ENCODE measurements at regions not wholly inside any gene's neighbourhood (a gene's known extent, or its start where the extent isn't known, plus 50 kb on each side); places are given as distances from the start of the nearest gene placed in this dataset.
"Not testable (repeated sequence)": the region's sequence is repeated elsewhere in the genome, so short reads cannot be mapped to it uniquely, and the experiment has no call there.

DNA sequence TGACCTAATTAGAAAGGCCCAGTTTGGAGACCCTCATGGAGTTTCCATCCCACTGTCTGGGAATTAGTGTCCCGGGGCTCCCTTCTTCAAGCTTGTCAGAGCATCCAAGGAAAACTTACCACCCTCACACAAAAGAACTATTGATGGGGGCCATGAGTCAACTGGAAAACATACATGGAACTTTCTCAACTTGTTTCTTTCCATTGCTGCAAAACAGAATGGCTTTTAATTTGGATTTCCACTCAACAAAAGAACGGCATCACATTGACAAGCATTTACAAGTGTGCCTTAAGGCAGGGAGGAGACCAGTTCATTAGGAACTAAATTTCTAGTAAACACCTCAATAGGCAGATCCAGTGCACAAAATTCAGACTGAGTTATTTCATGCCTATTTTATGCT is 289.1 kb upstream of the PREP start:
- no peaks in the 10 kb centered on the region for H3K36me3 Mint-ChIP-seq
- peaks cover 13% of the 10 kb centered on the region for H3K27me3 Mint-ChIP-seq
- no peak overlapping the region for H3K4me3 Mint-ChIP-seq

DNA sequence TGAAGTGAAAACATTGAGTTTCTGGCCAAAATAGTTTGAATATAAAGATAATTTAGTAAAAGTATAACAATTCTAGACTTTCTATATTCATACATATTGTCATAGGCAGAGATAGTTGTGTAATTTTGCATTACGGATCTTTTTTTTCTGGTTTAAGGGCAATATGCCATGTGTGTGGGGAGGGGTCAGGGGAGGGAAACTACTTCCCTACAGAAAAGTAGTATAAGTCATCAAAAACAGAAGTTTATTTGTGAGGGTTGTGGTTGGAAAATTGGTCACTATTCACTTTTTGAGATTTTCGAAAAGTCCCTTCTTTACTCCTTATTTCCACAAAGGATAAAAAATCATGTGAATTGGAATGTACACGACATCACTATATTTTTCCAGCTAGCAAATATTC is 288.2 kb upstream of the PREP start:
- Mint-ChIP-seq H3K4me1 (no peaks in the 10 kb centered on the region), H3K4me3 (no peak overlapping the region), H3K27ac (no peak overlapping the region), H3K27me3 (peaks cover 15% of the 10 kb centered on the region), H3K36me3 (no peaks in the 10 kb centered on the region), H3K9me3 (peaks cover 24% of the 10 kb centered on the region)
- no peak for DNase-seq
- CTCF ChIA-PET = no interaction called here

More for the DNA sequence above, 289.1 kb upstream of the PREP start:
- Mint-ChIP-seq H3K9me3 (peaks cover 17% of the 10 kb centered on the region), H3K4me1 (no peaks in the 10 kb centered on the region), H3K27ac (no peak overlapping the region)
- DNase-seq = no peak
- CTCF ChIA-PET = interaction anchor here (0.6 kb wide), 1 partner anchor 420 kb away, joined by 3 read pairs; no protein-coding TSS in a partner anchor

DNA sequence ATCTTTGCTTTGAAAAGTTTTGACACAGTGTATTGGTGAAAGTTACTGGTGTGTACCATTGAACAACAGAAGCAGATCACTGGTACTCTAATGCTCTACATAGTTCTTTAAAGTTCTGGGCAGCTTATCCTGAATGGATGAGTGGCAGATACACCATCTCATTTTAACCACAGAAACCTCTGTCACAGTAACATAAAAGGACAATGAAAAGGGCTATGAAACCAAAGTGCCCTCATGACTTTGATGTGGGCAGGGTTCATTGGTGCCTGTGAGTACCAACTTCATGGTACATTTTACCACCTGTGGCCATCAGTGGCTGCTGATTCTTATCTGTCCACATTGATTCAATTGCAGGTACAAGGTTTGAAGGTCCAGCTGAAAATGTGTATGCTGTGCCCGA is 285.7 kb upstream of the PREP start:
- no peaks in the 10 kb centered on the region for H3K4me1 Mint-ChIP-seq
- peaks cover 32% of the 10 kb centered on the region for H3K9me3 Mint-ChIP-seq
- DNase-seq = no peak
- no peaks in the 10 kb centered on the region for H3K36me3 Mint-ChIP-seq
- no peak overlapping the region for H3K4me3 Mint-ChIP-seq
- CTCF ChIA-PET = no interaction called here
- peaks cover 10% of the 10 kb centered on the region for H3K27me3 Mint-ChIP-seq
- H3K27ac Mint-ChIP-seq = no peak overlapping the region

DNA sequence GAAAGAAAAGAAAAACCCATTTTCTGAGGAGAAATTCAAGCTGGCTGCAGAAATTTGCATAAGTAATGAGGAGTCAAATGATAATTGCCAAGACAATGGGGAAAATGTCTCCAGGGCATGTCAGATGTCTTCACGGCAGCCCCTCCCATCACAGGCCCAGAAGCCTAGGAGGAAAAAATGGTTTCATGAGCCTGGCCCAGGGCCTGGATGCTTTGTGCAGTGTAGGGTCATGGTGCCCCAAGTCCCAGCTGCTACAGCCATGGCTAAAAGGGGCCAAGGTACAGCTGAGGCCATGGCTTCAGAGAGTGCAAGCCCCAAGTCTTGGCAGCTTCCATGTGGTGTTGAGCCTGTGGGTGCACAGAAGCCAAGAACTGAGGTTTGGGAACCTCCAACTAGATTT is 283.9 kb upstream of the PREP start:
- H3K27me3 Mint-ChIP-seq, H3K4me3 Mint-ChIP-seq, H3K4me1 Mint-ChIP-seq, H3K36me3 Mint-ChIP-seq, CTCF ChIA-PET, DNase-seq, H3K27ac Mint-ChIP-seq: not testable (repeated sequence)
- H3K9me3 Mint-ChIP-seq = peaks cover 33% of the 10 kb centered on the region

DNA sequence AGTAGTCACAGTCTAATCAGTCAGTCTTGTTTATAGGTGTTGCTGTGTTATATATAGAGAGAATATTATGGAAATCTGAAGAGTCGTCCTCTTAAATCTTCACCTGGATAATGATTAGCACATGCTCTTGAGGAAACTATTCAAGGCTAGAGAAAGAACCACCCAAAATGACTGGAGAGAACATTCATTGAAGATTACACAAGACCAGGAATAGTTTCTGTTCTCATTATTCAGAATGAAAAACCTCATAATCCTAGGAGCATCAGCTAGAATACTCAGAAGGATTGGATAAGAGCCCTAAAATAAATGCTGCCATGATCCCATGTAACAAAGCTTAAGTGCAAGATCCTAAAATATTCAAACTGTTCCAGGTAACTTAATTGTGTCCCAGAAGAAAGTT is 278.2 kb upstream of the PREP start:
- Mint-ChIP-seq H3K27ac (no peak overlapping the region), H3K4me1 (no peaks in the 10 kb centered on the region), H3K4me3 (no peak overlapping the region), H3K9me3 (peaks cover 14% of the 10 kb centered on the region), H3K36me3 (no peaks in the 10 kb centered on the region), H3K27me3 (no peaks in the 10 kb centered on the region)
- no peak for DNase-seq
- CTCF ChIA-PET = no interaction called here

DNA sequence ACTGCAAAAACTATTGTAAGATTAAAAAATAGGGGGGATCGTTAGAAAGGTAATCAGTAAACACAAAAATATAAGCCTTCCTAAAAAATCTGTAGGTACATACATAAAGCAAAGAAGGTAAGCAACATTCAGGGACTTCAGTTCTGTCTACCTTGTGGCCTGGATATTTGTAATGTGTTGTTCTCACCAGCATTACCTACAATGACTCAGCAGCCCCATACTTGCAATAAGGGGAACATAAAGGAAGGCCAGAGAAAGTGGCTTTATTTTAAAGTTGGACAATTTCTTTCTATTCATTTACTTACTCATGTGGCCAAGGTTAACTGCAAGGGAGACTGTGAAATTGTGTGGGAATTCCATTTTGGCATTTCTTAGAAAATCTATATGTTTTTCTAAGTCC is 277.2 kb upstream of the PREP start:
- Mint-ChIP-seq H3K4me3 (no peak overlapping the region), H3K27ac (no peak overlapping the region), H3K9me3 (peaks cover 12% of the 10 kb centered on the region), H3K36me3 (no peaks in the 10 kb centered on the region), H3K4me1 (no peaks in the 10 kb centered on the region), H3K27me3 (no peaks in the 10 kb centered on the region)
- no peak for DNase-seq
- CTCF ChIA-PET = no interaction called here

DNA sequence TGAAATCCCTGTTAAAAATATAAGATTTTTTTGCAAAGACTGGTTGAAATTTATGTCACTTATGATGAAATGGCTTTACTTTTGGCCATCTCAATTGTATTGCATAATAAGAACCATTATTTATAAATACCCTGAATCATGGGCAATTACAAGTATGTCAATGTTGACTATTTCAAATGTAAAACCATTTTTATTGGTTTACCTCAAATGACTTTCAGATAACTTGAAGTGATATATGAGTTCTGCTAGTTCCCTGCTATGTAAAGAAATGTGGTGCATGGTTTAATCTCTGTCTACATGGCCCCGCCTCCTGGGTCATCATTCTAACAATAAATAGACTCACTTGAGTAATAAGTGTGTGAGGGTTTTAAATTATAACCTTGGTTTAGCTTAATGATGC is 275.6 kb upstream of the PREP start:
- CTCF ChIA-PET = no interaction called here
- Mint-ChIP-seq H3K9me3 (peaks cover 6% of the 10 kb centered on the region), H3K4me1 (no peaks in the 10 kb centered on the region), H3K27me3 (no peaks in the 10 kb centered on the region), H3K36me3 (no peaks in the 10 kb centered on the region), H3K4me3 (no peak overlapping the region), H3K27ac (no peak overlapping the region)
- no peak for DNase-seq

DNA sequence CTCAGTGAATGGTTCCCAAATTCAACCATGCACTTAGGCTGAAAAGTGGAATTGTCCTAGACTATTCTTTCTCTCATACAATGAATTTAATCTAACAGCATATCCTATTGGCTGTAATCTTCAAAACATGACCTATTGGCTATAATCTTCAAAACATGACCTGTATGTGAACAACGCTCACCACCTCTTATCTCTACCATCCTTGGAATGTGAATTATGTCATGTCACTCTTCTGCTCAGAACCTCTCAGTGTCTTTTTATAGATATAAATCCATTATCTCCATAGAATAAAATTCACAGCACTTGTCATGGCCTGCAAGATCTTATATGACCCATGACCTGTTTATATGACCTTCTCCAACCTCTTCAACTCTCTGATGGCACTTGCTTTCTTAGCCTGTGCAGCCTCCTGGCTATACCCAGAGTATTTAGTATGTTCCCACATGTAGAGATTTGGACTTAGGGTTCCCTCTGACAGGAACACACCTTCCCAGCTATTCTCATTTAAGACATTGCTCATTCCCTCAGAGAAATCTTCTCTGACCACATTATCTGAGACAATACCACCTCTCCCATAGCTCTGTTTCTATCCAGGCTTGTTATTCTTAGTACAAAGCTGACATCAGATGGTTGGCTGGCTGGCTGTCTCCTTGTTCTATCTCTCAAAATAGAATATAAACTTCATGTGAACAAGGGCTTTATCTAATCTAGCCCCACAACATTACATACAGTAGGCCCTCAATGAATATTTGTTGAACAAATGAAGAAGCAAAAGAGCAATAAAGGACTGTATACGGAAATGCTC is 275.0 kb upstream of the PREP start:
- H3K27me3 Mint-ChIP-seq = peaks cover under 1% of the 10 kb centered on the region
- H3K27ac Mint-ChIP-seq = no peak overlapping the region
- no peak for DNase-seq
- CTCF ChIA-PET = interaction anchor here (1.0 kb wide), 1 partner anchor 9 kb away, joined by 3 read pairs; no protein-coding TSS in a partner anchor
- no peaks in the 10 kb centered on the region for H3K4me1 Mint-ChIP-seq
- no peak overlapping the region for H3K4me3 Mint-ChIP-seq
- H3K36me3 Mint-ChIP-seq = no peaks in the 10 kb centered on the region
- peaks cover 6% of the 10 kb centered on the region for H3K9me3 Mint-ChIP-seq

DNA sequence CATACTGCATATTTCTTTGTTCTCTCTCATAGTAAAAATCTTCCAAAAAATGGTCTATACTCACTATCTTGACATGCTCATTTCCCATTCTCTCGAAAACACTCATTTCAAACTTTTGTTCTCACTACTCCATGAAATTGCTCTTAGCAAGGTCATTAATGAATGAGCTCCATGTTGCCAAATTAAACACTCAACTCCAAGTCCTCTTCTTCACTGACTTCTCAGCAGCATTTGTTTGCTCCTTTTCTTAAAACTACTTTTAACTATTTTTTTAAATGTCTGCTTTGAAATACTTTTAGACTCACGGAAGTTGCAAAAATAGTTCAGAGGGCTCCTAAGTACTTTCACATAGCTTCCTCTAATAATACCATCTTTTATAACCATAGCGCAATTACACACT is 274.0 kb upstream of the PREP start:
- peaks cover 6% of the 10 kb centered on the region for H3K9me3 Mint-ChIP-seq
- no peaks in the 10 kb centered on the region for H3K36me3 Mint-ChIP-seq
- H3K27me3 Mint-ChIP-seq = peaks cover 9% of the 10 kb centered on the region
- H3K4me1 Mint-ChIP-seq = no peaks in the 10 kb centered on the region
- no peak overlapping the region for H3K4me3 Mint-ChIP-seq
- no peak overlapping the region for H3K27ac Mint-ChIP-seq
- CTCF ChIA-PET = interaction anchor here (1.0 kb wide), 2 partner anchors 8 to 546 kb away, joined by 3 read pairs; no protein-coding TSS in a partner anchor
- DNase-seq = no peak

DNA sequence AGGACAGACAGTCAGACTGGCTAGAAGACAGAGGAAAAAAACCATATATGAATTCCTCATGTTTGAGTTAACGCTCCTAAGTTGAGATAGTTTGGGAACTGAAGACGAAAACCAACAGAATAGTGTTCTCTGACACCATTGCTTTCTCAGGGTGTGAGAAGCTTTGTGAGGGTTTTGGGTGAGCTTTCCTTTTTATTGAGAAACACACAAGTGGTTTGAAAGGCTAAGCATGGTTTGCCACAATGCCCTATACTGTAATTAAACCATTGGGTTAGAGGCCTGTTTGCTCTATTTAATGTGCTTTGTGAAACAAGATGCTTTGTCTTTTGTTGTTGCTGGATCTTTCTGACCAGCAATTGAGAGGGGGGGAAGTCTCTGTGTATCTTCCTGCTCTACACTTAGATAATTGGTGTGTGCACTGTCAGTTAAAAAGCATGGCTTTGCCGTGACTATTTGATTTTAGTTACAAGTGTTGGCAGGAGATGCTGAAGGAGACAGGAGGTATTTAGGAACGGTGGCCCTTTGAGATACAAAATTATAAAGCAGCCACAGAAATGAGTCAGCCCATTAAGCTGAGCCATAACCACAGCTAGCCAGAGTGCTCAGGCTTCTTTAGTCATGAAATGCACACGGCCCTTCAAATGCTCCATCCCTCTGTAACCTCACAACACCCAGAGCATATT is 273.0 kb upstream of the PREP start:
- H3K27ac Mint-ChIP-seq = no peak overlapping the region
- H3K4me1 Mint-ChIP-seq = no peaks in the 10 kb centered on the region
- peaks cover 9% of the 10 kb centered on the region for H3K27me3 Mint-ChIP-seq
- CTCF ChIA-PET = interaction anchor here (1.4 kb wide), 1 partner anchor 27 kb away, joined by 3 read pairs; no protein-coding TSS in a partner anchor
- no peaks in the 10 kb centered on the region for H3K36me3 Mint-ChIP-seq
- peaks cover 1% of the 10 kb centered on the region for H3K9me3 Mint-ChIP-seq
- no peak for DNase-seq
- H3K4me3 Mint-ChIP-seq = no peak overlapping the region

DNA sequence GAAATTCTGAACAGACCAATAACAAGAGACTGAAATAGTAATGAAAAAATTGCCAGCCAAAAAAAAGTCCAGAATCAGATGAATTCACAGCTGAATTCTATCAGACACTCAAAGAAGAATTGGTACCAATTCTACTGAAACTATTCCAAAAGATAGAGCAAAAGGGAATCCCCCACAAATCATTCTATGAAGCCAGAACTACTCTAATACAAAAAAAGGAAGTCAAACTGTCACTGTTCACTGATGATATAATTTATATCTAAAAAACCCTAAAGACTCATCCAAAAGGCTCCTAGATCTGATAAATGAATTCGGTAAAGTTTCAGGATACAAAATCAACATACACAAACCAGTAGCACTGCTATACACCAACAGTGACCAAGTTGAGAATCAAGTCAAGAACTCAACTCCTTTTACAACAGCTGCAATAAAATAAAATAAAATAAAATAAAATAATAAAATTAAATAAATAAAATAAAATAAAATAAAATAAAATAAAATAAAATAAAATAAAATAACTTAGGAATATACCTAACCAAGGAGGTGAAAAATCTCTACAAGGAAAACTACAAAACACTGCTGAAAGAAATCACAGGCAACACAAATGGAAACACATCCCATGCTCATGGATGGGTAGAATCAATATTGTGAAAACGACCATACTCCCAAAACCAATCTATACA is 270.1 kb upstream of the PREP start:
- CTCF ChIA-PET = not testable (repeated sequence)

DNA sequence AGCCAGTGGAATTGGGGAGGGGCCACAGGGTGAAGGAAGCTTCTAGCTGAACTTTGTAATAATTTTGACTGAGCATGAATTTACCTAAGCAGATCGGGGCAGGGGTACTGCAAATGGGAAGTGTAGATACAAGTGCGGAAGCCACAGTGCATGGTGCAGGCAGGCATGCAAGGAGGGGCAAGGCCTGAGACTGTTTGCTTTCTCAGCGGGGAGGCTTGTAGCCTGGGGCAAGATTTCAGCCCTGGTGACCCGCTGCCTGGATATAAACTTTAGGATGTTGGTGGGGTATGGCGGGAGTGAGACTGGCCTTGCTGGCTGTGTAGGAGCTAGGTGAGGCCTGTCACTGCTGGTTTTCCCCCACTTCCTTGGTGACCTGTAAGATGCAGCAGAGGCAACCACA is 266.4 kb upstream of the PREP start:
- H3K4me3 Mint-ChIP-seq = no peak overlapping the region
- DNase-seq = no peak
- no peaks in the 10 kb centered on the region for H3K9me3 Mint-ChIP-seq
- no peaks in the 10 kb centered on the region for H3K4me1 Mint-ChIP-seq
- CTCF ChIA-PET = interaction anchor here (0.7 kb wide), 1 partner anchor 8 kb away, joined by 3 read pairs; no protein-coding TSS in a partner anchor
- peaks cover 17% of the 10 kb centered on the region for H3K27me3 Mint-ChIP-seq
- H3K36me3 Mint-ChIP-seq = no peaks in the 10 kb centered on the region
- no peak overlapping the region for H3K27ac Mint-ChIP-seq

More for the DNA sequence above, 270.1 kb upstream of the PREP start:
- H3K9me3 Mint-ChIP-seq, H3K27ac Mint-ChIP-seq, DNase-seq, H3K4me1 Mint-ChIP-seq, H3K4me3 Mint-ChIP-seq, H3K36me3 Mint-ChIP-seq: not testable (repeated sequence)
- peaks cover 17% of the 10 kb centered on the region for H3K27me3 Mint-ChIP-seq

DNA sequence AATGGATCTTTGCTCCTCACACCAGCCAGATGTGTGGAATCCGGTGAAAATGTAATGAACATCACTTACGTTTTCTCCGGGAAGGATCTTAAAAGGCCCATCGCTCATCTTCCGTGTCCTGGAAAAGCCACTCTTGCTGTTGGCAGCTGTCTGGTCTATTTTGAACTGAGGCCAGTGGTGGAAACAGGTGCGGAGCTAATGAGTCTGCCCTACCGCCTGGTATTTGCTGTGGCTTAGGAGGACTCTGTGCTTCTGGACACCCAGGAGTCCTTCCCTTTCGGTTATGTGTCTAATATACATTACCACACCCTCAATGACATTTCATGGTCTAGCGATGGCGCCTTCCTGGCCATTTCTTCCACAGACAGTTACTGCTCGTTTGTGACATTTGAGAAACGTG is 264.2 kb upstream of the PREP start:
- Mint-ChIP-seq H3K27me3 (peaks cover 13% of the 10 kb centered on the region), H3K9me3 (no peaks in the 10 kb centered on the region), H3K4me1 (no peaks in the 10 kb centered on the region), H3K4me3 (no peak overlapping the region), H3K36me3 (no peaks in the 10 kb centered on the region), H3K27ac (no peak overlapping the region)
- CTCF ChIA-PET = no interaction called here
- DNase-seq = no peak

DNA sequence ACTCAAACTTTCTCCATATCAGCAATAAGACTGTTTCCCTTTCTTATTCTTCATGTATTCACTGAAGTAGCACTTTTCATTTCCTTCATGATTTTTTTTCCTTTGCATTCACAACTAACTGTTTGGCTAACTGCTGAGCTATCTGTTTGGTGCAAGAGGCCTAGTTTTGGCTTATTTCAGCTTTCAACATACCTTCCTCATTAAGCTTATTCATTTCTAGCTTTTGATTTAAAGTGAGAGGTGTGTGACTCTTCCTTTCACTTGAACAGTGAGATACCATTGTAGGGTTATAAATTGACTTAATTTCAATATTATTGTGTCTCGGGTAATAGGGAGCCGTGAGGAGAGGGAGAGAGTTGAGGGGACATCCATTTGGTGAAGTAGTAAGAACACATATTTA is 262.0 kb upstream of the PREP start:
- Mint-ChIP-seq H3K27ac (no peak overlapping the region), H3K9me3 (no peaks in the 10 kb centered on the region), H3K36me3 (no peaks in the 10 kb centered on the region), H3K4me1 (no peaks in the 10 kb centered on the region), H3K27me3 (peaks cover 19% of the 10 kb centered on the region), H3K4me3 (no peak overlapping the region)
- CTCF ChIA-PET = no interaction called here
- DNase-seq = no peak
